Effector memory CD4-positive, alpha-beta T cell (primary cell): ENCODE measurements at regions not wholly inside any gene's neighbourhood (a gene's known extent, or its start where the extent isn't known, plus 50 kb on each side); places are given as distances from the start of the nearest gene placed in this dataset.

ENCODE experiments used
- DNase-seq, 3 donors: peaks; one replicate each; pipeline ENCODE4 v3.0.0-alpha.2; 2020
- H3K27ac ChIP-seq: 2 replicates; pipeline ENCODE4 v1.7.0; 2013; ENCODE audit warnings: mild to moderate bottlenecking, low read length, moderate library complexity; ENCODE audit not compliant: insufficient read depth, poor library complexity, severe bottlenecking
- H3K27me3 ChIP-seq: replicated peaks from 2 replicates; pipeline ENCODE4 v1.7.0; 2013; ENCODE audit warnings: mild to moderate bottlenecking, low read length; ENCODE audit not compliant: insufficient read depth, control insufficient read depth, poor library complexity, severe bottlenecking
- H3K36me3 ChIP-seq: 2 replicates; pipeline ENCODE4 v1.7.0; 2013; ENCODE audit warnings: mild to moderate bottlenecking, low read length, moderate library complexity; ENCODE audit not compliant: control insufficient read depth, insufficient read depth
- H3K4me1 ChIP-seq: 2 replicates; pipeline ENCODE4 v1.7.0; 2013; ENCODE audit warnings: low read length, mild to moderate bottlenecking; ENCODE audit not compliant: control insufficient read depth, insufficient read depth, poor library complexity, severe bottlenecking
- H3K4me3 ChIP-seq: 2 replicates; pipeline ENCODE4 v1.7.0; 2013; ENCODE audit warnings: low read length, low read depth, mild to moderate bottlenecking; ENCODE audit not compliant: insufficient read depth, poor library complexity, severe bottlenecking
- H3K9me3 ChIP-seq: 2 replicates; pipeline ENCODE4 v1.7.0; 2013; ENCODE audit warnings: mild to moderate bottlenecking, low read length, moderate library complexity; ENCODE audit not compliant: control insufficient read depth

- no peaks in the 10 kb centered on the region for H3K27me3 ChIP-seq
- H3K9me3 ChIP-seq: no peaks in the 10 kb centered on the region
- DNase-seq: no peak
- H3K36me3 ChIP-seq: no peaks in the 10 kb centered on the region
- no peaks in the 10 kb centered on the region for H3K4me1 ChIP-seq
- no peak overlapping the region for H3K27ac ChIP-seq
- no peak overlapping the region for H3K4me3 ChIP-seq
Measured at GRCh38 chr2:57753636-57754035, 293.0 kb upstream of the VRK2 start.

DNA sequence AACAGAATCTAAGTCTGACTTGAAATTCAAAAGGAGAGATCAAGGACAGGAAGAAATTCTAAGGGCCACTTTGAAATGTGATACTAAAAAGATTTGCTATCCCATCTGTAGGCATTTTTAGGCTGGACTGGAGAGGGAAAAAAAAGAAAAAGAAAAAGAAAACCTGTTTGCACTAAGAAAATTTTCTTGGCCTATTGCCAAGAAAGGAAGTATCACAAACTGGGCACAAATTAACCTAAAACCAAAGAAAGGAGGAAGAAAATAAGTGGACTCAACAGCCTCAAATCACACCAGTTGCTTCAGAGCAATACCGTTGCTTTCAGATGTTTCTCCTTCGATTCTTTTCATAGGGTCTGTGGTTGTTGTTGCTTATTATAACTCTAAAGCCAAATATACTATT lies 287.9 kb upstream of the VRK2 start:
- no peak overlapping the region for H3K4me3 ChIP-seq
- H3K27ac ChIP-seq: no peak overlapping the region
- DNase-seq: no peak
- peaks cover 4% of the 10 kb centered on the region for H3K4me1 ChIP-seq
- no peaks in the 10 kb centered on the region for H3K27me3 ChIP-seq
- no peaks in the 10 kb centered on the region for H3K36me3 ChIP-seq
- no peaks in the 10 kb centered on the region for H3K9me3 ChIP-seq

DNA sequence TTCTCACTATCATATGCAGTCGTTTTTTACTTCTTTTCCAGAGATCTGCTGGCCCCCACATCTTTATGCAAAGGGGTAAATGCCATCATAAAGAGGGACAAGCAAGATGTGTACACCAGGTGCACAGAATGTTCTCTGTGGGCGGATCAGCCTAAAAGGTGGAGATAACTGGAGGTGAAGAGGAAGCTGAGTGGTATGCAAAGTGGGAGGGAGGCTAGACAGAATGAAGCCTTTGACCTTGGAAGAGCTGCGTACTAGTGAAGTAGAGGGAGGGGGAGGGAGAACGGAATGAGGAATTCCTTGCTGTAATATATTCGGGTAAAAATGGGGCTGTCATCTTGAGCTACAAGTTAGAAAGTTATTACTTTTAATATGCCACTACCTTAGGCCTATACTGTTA lies 287.5 kb upstream of the VRK2 start:
- Histone ChIP-seq H3K4me1 (peaks cover 4% of the 10 kb centered on the region), H3K4me3 (no peak overlapping the region), H3K9me3 (no peaks in the 10 kb centered on the region), H3K27ac (no peak overlapping the region), H3K27me3 (no peaks in the 10 kb centered on the region), H3K36me3 (no peaks in the 10 kb centered on the region)
- DNase-seq: no peak

GRCh38 chr2:57759822-57760300 lies 286.7 kb upstream of the VRK2 start:
- peaks cover 4% of the 10 kb centered on the region for H3K4me1 ChIP-seq
- no peak overlapping the region for H3K4me3 ChIP-seq
- H3K27ac ChIP-seq: no peak overlapping the region
- peak; percentile 20 to 42 (median 31) for DNase-seq
- H3K9me3 ChIP-seq: no peaks in the 10 kb centered on the region
- no peaks in the 10 kb centered on the region for H3K36me3 ChIP-seq
- H3K27me3 ChIP-seq: no peaks in the 10 kb centered on the region

DNA sequence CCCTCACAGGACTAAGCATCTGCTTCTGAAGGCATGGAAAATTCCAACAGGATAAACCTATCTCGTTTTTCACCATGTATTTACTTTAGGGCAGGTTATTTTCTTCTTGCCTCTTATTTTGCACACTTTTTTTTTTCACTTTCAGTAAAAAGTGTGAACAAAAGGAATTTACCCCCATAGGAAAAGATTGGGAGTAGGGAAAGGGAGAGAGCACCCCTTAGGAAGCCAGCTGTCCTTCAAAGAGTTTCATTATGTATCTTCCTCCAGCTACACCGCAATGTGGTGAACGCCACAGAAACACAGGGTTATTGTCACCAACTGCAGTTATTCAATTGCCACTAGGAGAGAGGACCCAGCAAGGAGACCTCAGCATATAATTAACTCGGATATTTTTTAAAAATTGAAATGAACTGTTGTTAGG lies 286.2 kb upstream of the VRK2 start:
- no peaks in the 10 kb centered on the region for H3K36me3 ChIP-seq
- H3K9me3 ChIP-seq: no peaks in the 10 kb centered on the region
- H3K4me3 ChIP-seq: no peak overlapping the region
- DNase-seq: no peak
- H3K27ac ChIP-seq: no peak overlapping the region
- no peaks in the 10 kb centered on the region for H3K27me3 ChIP-seq
- peaks cover 4% of the 10 kb centered on the region for H3K4me1 ChIP-seq

DNA sequence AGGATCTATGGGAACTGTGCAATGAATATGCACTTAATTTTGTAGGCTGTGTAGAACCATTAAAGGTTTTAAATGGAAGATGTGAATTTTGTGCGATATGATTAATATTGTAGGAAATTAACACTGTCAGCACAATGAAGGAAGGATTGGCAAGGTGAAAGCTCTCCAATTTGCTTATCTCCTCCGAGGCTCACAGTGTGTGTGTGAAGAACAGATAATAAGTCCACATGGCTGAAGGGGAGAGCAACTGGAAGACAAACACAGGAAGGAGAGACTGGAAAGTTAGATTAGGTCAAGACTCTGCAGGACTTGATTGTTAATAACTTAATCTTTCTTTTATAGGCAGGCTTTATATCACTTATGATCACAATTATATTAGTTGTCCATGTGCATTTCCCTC lies 269.7 kb upstream of the VRK2 start:
- Histone ChIP-seq H3K4me3 (no peak overlapping the region), H3K9me3 (no peaks in the 10 kb centered on the region), H3K36me3 (no peaks in the 10 kb centered on the region), H3K4me1 (no peaks in the 10 kb centered on the region), H3K27ac (no peak overlapping the region), H3K27me3 (no peaks in the 10 kb centered on the region)
- DNase-seq: no peak

- no peak overlapping the region for H3K4me3 ChIP-seq
- H3K27ac ChIP-seq: no peak overlapping the region
- H3K27me3 ChIP-seq: no peaks in the 10 kb centered on the region
- no peaks in the 10 kb centered on the region for H3K36me3 ChIP-seq
- no peaks in the 10 kb centered on the region for H3K4me1 ChIP-seq
- DNase-seq: no peak
- H3K9me3 ChIP-seq: no peaks in the 10 kb centered on the region
Measured at GRCh38 chr2:57782587-57782986, 264.0 kb upstream of the VRK2 start.

DNA sequence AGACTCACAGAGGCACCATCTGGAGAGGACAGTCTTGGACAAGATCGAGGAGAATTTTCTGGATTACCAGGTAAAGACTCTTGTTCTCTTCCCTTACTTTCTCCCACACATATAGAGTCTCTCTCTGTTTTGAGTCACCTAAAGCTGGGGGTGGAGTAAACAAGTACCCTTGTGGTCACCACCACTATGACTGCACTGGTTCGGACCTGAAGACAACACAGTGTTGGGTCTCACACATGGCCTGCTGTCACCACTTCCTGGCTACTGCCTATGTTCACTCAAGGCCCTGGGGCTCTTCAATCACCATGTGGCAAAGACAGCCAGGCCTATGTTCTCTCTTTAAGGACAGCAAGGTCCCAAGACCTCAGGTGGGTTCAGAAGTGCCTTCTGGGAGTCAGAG lies 253.3 kb upstream of the VRK2 start:
- H3K36me3 ChIP-seq: no peaks in the 10 kb centered on the region
- H3K27ac ChIP-seq: no peak overlapping the region
- DNase-seq: no peak
- no peaks in the 10 kb centered on the region for H3K4me1 ChIP-seq
- H3K9me3 ChIP-seq: no peaks in the 10 kb centered on the region
- H3K4me3 ChIP-seq: no peak overlapping the region
- no peaks in the 10 kb centered on the region for H3K27me3 ChIP-seq

- no peak for DNase-seq
- no peak overlapping the region for H3K4me3 ChIP-seq
- H3K4me1 ChIP-seq: no peaks in the 10 kb centered on the region
- H3K9me3 ChIP-seq: no peaks in the 10 kb centered on the region
- no peak overlapping the region for H3K27ac ChIP-seq
- H3K27me3 ChIP-seq: no peaks in the 10 kb centered on the region
- no peaks in the 10 kb centered on the region for H3K36me3 ChIP-seq
Measured at GRCh38 chr2:57796527-57796926, 250.1 kb upstream of the VRK2 start.

DNA sequence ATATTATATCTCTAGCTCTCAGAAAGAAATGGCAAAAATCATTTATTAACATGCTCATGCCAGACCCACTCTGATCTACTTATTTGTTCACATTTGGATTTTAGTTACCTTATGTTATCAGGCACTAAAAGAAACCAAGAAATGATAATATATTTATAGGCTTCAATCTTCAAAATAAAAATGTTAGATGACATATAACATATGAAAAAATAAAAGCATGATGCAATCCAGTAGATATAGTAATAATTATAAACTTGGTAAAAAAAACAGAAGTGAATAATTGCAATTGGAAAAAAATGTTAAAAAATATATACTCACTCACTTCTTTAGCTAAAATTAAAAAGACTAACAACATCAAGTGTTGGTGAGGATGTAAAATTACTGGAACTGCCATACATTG lies 248.3 kb upstream of the VRK2 start:
- DNase-seq: no peak
- H3K4me3 ChIP-seq: no peak overlapping the region
- no peaks in the 10 kb centered on the region for H3K27me3 ChIP-seq
- H3K36me3 ChIP-seq: no peaks in the 10 kb centered on the region
- no peak overlapping the region for H3K27ac ChIP-seq
- H3K4me1 ChIP-seq: no peaks in the 10 kb centered on the region
- H3K9me3 ChIP-seq: no peaks in the 10 kb centered on the region

DNA sequence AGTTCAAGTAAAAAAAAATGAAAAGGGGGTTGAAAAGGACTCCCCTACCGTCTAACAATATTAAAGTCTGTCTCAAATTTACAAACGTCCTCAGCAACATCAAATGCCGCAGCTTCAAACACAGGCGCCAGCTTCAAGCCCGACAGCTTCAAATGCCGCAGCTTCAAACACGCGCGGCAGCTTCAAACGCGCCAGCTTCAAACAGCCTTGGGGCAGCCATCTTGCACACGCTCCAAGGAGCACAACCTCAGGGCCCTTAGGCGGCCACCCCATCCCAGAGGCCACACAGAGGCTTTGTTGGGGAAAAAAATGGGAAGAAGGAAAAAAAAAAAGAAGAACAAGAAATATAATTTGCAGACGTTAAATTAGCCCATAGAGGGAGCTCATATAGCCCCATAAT lies 244.4 kb upstream of the VRK2 start:
- H3K36me3 ChIP-seq: no peaks in the 10 kb centered on the region
- no peak overlapping the region for H3K27ac ChIP-seq
- no peaks in the 10 kb centered on the region for H3K4me1 ChIP-seq
- H3K9me3 ChIP-seq: no peaks in the 10 kb centered on the region
- no peak for DNase-seq
- no peak overlapping the region for H3K4me3 ChIP-seq
- H3K27me3 ChIP-seq: no peaks in the 10 kb centered on the region
